ENCODE measurements at regions not wholly inside any gene's neighbourhood (a gene's known extent, or its start where the extent isn't known, plus 50 kb on each side); places are given as distances from the start of the nearest gene placed in this dataset.

DNA sequence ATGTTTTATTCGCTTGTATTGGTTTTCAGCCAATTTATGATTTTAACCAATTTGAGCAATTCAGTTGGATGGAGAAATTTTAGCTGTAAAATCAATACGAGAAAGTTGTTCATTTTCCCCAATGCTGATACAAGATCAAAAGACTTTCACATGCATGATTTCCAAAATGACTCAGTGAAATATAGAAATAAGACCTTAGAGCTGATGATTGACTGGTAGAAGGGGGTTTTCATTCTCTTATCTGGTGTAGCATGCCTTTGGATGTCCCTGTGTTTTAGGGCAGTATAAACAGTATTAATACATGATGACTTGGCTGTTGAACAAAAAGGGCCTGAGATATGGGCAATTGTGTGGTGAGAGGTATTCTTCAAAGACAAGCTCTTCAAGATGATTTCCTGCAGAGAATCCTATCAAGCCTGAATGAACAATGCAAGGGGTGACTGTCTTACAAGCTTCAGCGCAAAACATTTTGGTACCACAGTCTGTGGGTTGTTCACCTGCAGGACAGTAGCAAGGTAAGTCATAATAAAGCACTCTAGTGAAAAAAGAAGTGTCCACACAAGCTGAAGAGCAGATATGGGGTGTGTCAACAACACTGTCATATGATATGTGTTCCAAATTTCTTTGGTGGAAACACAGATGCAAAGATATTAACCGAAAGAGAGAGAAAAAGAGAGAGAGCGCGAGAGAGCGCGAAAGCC, 156.2 kb downstream of the TNFSF18 start:
- peaks cover 0 to 6% (median 2%) of the 10 kb centered on the region in 7 donors for H3K9me3 Mint-ChIP-seq
- DNase-seq = peak in 1 of 3 donors; percentile 46
- H3K27ac Mint-ChIP-seq = peak overlapping the region; percentile 77 to 97 (median 81)
- H3K27me3 Mint-ChIP-seq = peaks cover 42% of the 10 kb centered on the region
- Histone ChIP-seq H3K27ac (ENCODE audit: insufficient read depth, low read length, poor library complexity, severe bottlenecking) (peak overlapping the region; percentile 30), H3K4me3 (ENCODE audit: low read depth, low read length) (peak overlapping the region; percentile 71), H3K27me3 (ENCODE audit: control insufficient read depth, insufficient read depth, low read length) (peaks cover 6% of the 10 kb centered on the region), H3K4me1 (ENCODE audit: control insufficient read depth, insufficient read depth, low read length, poor library complexity, severe bottlenecking) (peaks cover 19% of the 10 kb centered on the region), H3K9me3 (ENCODE audit: control insufficient read depth in 2 of 2, low read length in 2 of 2) (no peaks in the 10 kb centered on the region), H3K36me3 (ENCODE audit: control insufficient read depth, insufficient read depth, low read length) (no peaks in the 10 kb centered on the region)
- H3K4me3 Mint-ChIP-seq = peak overlapping the region; percentile 40 to 85 (median 72)
- peak; percentile 45 to 53 for ATAC-seq (ENCODE audit: low read depth in 2 of 2)
- H3K4me1 Mint-ChIP-seq = peaks cover 12 to 29% (median 22%) of the 10 kb centered on the region in 4 donors
- no peaks in the 10 kb centered on the region for H3K36me3 Mint-ChIP-seq

DNA sequence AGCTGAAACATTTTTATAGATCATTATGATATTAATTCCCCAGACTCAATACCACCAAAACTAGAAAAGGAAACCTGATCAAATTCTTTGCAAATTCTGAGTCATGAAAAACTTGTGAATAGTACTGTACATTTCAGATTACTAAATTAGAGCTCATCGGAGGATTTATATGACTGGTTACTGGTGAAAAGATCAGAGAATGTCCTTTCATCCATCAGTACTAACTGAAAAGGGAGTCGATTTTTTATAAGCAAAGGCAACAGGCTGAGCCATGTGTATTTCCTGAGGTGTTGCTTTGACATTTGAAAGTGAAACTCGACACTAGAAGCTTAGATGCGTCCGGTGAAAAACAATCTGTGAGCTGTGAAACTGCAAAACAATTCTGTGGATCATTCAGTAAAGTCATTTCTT, 155.7 kb downstream of the TNFSF18 start:
- Mint-ChIP-seq H3K36me3 (no peaks in the 10 kb centered on the region), H3K9me3 (peaks cover 0 to 6% (median 0%) of the 10 kb centered on the region in 7 donors), H3K4me1 (peaks cover 12 to 30% (median 22%) of the 10 kb centered on the region in 4 donors), H3K27me3 (peaks cover 45% of the 10 kb centered on the region), H3K27ac (peak overlapping the region; percentile 77 to 97 (median 81)), H3K4me3 (peak overlapping the region; percentile 40 to 85 (median 72))
- Histone ChIP-seq H3K4me3 (ENCODE audit: low read depth, low read length) (peak overlapping the region; percentile 71), H3K36me3 (ENCODE audit: control insufficient read depth, insufficient read depth, low read length) (no peaks in the 10 kb centered on the region), H3K9me3 (ENCODE audit: control insufficient read depth in 2 of 2, low read length in 2 of 2) (no peaks in the 10 kb centered on the region), H3K27ac (ENCODE audit: insufficient read depth, low read length, poor library complexity, severe bottlenecking) (peak overlapping the region; percentile 30), H3K27me3 (ENCODE audit: control insufficient read depth, insufficient read depth, low read length) (peaks cover under 1% of the 10 kb centered on the region), H3K4me1 (ENCODE audit: control insufficient read depth, insufficient read depth, low read length, poor library complexity, severe bottlenecking) (peaks cover 19% of the 10 kb centered on the region)
- ATAC-seq (ENCODE audit: low read depth in 2 of 2) (peak; percentile 81 to 86), DNase-seq (peak in 2 of 3 donors; percentile 36 to 88)

DNA sequence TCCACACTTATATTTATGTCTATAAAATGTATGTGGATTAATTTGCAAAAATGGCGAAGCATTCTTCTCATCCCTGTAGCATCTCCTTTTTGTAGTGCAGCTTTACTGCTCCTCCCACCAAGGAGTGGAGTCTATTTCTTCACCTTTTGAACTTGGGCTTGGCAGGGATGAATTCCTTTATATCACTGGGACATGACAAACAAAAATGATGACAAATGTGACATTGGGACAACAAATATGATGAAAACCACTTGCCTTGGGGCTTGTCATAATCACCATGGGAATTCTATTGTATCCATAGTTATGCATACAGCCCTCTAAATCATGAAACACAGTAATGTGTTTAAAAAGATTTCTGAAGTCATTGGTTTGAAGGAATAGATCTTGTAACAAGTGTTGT, 155.0 kb downstream of the TNFSF18 start:
- Histone ChIP-seq H3K4me3 (ENCODE audit: low read depth, low read length) (peak overlapping the region; percentile 71), H3K36me3 (ENCODE audit: control insufficient read depth, insufficient read depth, low read length) (no peaks in the 10 kb centered on the region), H3K4me1 (ENCODE audit: control insufficient read depth, insufficient read depth, low read length, poor library complexity, severe bottlenecking) (peaks cover 19% of the 10 kb centered on the region), H3K9me3 (ENCODE audit: control insufficient read depth in 2 of 2, low read length in 2 of 2) (no peaks in the 10 kb centered on the region), H3K27ac (ENCODE audit: insufficient read depth, low read length, poor library complexity, severe bottlenecking) (peak overlapping the region; percentile 30), H3K27me3 (ENCODE audit: control insufficient read depth, insufficient read depth, low read length) (no peaks in the 10 kb centered on the region)
- ATAC-seq (ENCODE audit: low read depth in 2 of 2) (no peak), DNase-seq (no peak)
- peaks cover 0 to 6% (median 0%) of the 10 kb centered on the region in 7 donors for H3K9me3 Mint-ChIP-seq
- peak overlapping the region; percentile 27 to 77 (median 41) for H3K27ac Mint-ChIP-seq
- H3K4me3 Mint-ChIP-seq = peak overlapping the region in 3 of 4 donors; percentile 4 to 67 (median 9)
- no peaks in the 10 kb centered on the region for H3K36me3 Mint-ChIP-seq
- peaks cover 52% of the 10 kb centered on the region for H3K27me3 Mint-ChIP-seq
- peaks cover 18 to 36% (median 24%) of the 10 kb centered on the region in 4 donors for H3K4me1 Mint-ChIP-seq

DNA sequence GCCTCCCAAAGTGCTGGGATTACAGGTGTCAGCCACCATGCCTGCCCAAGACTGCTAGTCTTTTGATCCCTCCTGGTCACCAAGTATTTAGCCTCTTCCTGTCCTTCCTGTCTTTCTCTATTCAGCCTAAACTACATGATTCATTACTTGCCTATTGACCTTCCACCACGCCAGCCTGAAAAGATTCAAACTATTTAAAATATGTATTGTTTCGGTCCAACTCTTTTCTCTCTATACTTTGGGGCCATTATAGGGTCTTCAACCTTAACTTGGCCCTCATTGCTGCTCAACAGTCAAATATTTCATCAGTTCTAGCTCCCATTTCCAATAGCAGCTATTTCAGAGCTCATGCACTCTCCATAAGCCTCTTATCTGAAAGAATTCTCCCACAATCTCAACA, 153.0 kb downstream of the TNFSF18 start:
- DNase-seq (no peak), ATAC-seq (ENCODE audit: low read depth in 2 of 2) (no peak)
- Mint-ChIP-seq H3K9me3 (peaks cover 0 to 6% (median 0%) of the 10 kb centered on the region in 7 donors), H3K27ac (peak overlapping the region; percentile 11 to 83 (median 29)), H3K27me3 (peaks cover 51% of the 10 kb centered on the region), H3K4me1 (peaks cover 21 to 42% (median 27%) of the 10 kb centered on the region in 4 donors), H3K36me3 (no peaks in the 10 kb centered on the region), H3K4me3 (peak overlapping the region in 1 of 4 donors; percentile 6)
- peaks cover 4% of the 10 kb centered on the region for H3K27me3 ChIP-seq (ENCODE audit: control insufficient read depth, insufficient read depth, low read length)
- no peak overlapping the region for H3K4me3 ChIP-seq (ENCODE audit: low read depth, low read length)
- H3K36me3 ChIP-seq (ENCODE audit: control insufficient read depth, insufficient read depth, low read length) = no peaks in the 10 kb centered on the region
- no peak overlapping the region for H3K27ac ChIP-seq (ENCODE audit: insufficient read depth, low read length, poor library complexity, severe bottlenecking)
- peaks cover 19% of the 10 kb centered on the region for H3K4me1 ChIP-seq (ENCODE audit: control insufficient read depth, insufficient read depth, low read length, poor library complexity, severe bottlenecking)
- H3K9me3 ChIP-seq (ENCODE audit: control insufficient read depth in 2 of 2, low read length in 2 of 2) = no peaks in the 10 kb centered on the region

DNA sequence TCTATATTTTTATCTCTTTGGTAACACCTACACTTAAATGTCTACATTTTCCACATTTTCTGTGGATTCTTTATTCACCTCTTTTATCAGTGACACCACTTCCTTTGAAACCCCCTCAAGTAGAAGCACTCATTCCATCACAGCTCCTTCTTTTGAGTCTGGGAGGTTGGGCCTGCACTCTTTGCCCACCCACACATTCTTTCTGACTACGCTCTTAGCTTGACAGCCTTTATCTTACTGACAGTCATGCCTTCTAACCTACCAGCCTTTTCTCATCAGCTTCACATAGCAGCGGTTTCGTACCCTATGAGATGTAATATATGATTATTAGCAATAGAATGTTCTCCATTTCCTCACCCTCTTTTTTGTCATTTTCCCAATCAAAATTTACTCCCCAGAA, 151.9 kb downstream of the TNFSF18 start:
- no peaks in the 10 kb centered on the region for H3K36me3 ChIP-seq (ENCODE audit: control insufficient read depth, insufficient read depth, low read length)
- Mint-ChIP-seq H3K4me1 (peaks cover 21 to 38% (median 27%) of the 10 kb centered on the region in 4 donors), H3K27me3 (peaks cover 51% of the 10 kb centered on the region), H3K9me3 (peaks cover 0 to 6% (median 0%) of the 10 kb centered on the region in 7 donors), H3K27ac (no peak overlapping the region), H3K4me3 (peak overlapping the region in 1 of 4 donors; percentile 55), H3K36me3 (no peaks in the 10 kb centered on the region)
- peaks cover 19% of the 10 kb centered on the region for H3K4me1 ChIP-seq (ENCODE audit: control insufficient read depth, insufficient read depth, low read length, poor library complexity, severe bottlenecking)
- H3K4me3 ChIP-seq (ENCODE audit: low read depth, low read length) = no peak overlapping the region
- ATAC-seq (ENCODE audit: low read depth in 2 of 2) (no peak), DNase-seq (no peak)
- H3K9me3 ChIP-seq (ENCODE audit: control insufficient read depth in 2 of 2, low read length in 2 of 2) = no peaks in the 10 kb centered on the region
- H3K27ac ChIP-seq (ENCODE audit: insufficient read depth, low read length, poor library complexity, severe bottlenecking) = no peak overlapping the region
- H3K27me3 ChIP-seq (ENCODE audit: control insufficient read depth, insufficient read depth, low read length) = peaks cover 4% of the 10 kb centered on the region

DNA sequence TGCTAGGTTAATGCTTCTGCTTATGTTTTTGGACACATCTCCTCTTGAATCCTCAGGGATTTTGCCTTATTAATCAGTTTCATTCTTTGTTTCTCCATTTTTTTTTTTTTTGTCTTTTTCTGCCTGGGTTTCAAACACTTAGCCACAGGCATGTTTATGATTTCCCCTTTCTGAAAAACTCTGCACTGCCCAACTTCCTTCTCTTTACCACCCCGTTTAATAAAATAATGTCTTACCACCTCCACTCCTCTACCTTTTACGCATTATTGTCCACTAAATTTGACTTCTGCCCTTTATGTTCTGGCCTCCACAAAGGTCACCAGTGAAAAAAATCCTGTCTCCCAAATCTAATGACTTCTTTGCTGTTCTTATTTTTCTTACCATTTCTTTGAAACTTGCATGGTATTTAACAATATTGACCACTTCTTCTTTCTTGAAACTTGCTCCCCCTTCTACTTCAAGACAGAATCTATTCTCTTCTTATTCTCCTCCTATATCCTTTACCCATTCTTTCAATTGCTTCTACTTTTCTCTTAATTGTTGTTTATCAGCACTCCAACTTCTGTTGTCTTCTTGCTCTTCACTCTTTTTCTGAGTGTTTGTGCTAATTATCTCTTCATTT, 150.3 kb downstream of the TNFSF18 start:
- Histone ChIP-seq H3K9me3 (ENCODE audit: control insufficient read depth in 2 of 2, low read length in 2 of 2) (no peaks in the 10 kb centered on the region), H3K4me3 (ENCODE audit: low read depth, low read length) (no peak overlapping the region), H3K27ac (ENCODE audit: insufficient read depth, low read length, poor library complexity, severe bottlenecking) (no peak overlapping the region), H3K4me1 (ENCODE audit: control insufficient read depth, insufficient read depth, low read length, poor library complexity, severe bottlenecking) (peaks cover 5% of the 10 kb centered on the region), H3K27me3 (ENCODE audit: control insufficient read depth, insufficient read depth, low read length) (peaks cover 4% of the 10 kb centered on the region), H3K36me3 (ENCODE audit: control insufficient read depth, insufficient read depth, low read length) (no peaks in the 10 kb centered on the region)
- Mint-ChIP-seq H3K4me3 (peak overlapping the region in 1 of 4 donors; percentile 1), H3K9me3 (peaks cover 0 to 4% (median 2%) of the 10 kb centered on the region in 7 donors), H3K27ac (peak overlapping the region in 2 of 3 donors; percentile 9 to 13), H3K36me3 (no peaks in the 10 kb centered on the region), H3K27me3 (peaks cover 47% of the 10 kb centered on the region), H3K4me1 (peaks cover 9 to 27% (median 15%) of the 10 kb centered on the region in 4 donors)
- ATAC-seq (ENCODE audit: low read depth in 2 of 2) (no peak), DNase-seq (no peak)

DNA sequence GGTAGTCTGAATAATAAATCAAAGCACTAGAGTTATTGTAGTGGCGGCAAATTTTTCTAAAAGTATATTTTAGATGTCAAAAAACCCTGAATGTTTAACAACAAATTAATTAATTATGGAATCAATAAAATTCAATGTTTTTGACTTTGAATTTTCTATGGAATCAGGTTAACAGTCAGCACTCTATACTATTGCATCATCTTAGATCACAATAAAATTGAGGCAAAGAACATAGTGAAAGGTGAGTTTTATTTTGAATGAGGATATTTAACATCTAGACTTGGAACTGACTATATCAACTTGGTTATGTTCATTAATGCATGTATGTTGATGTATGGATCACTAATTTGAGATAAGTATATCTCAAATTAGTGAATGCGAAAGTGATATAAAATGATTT, 148.5 kb downstream of the TNFSF18 start:
- peaks cover 45% of the 10 kb centered on the region for H3K27me3 Mint-ChIP-seq
- no peak overlapping the region for H3K4me3 ChIP-seq (ENCODE audit: low read depth, low read length)
- no peaks in the 10 kb centered on the region for H3K9me3 ChIP-seq (ENCODE audit: control insufficient read depth in 2 of 2, low read length in 2 of 2)
- H3K36me3 Mint-ChIP-seq = no peaks in the 10 kb centered on the region
- peaks cover 13 to 34% (median 20%) of the 10 kb centered on the region in 4 donors for H3K4me1 Mint-ChIP-seq
- DNase-seq (no peak), ATAC-seq (ENCODE audit: low read depth in 2 of 2) (no peak)
- H3K4me1 ChIP-seq (ENCODE audit: control insufficient read depth, insufficient read depth, low read length, poor library complexity, severe bottlenecking) = no peaks in the 10 kb centered on the region
- no peak overlapping the region for H3K27ac Mint-ChIP-seq
- H3K9me3 Mint-ChIP-seq = peaks cover 0 to 4% (median 2%) of the 10 kb centered on the region in 7 donors
- H3K4me3 Mint-ChIP-seq = no peak overlapping the region
- H3K27me3 ChIP-seq (ENCODE audit: control insufficient read depth, insufficient read depth, low read length) = peaks cover 4% of the 10 kb centered on the region
- no peaks in the 10 kb centered on the region for H3K36me3 ChIP-seq (ENCODE audit: control insufficient read depth, insufficient read depth, low read length)
- H3K27ac ChIP-seq (ENCODE audit: insufficient read depth, low read length, poor library complexity, severe bottlenecking) = no peak overlapping the region
